RWPE2 (cell line): ENCODE measurements at regions not wholly inside any gene's neighbourhood (a gene's known extent, or its start where the extent isn't known, plus 50 kb on each side); places are given as distances from the start of the nearest gene placed in this dataset.
"Not testable (repeated sequence)": the region's sequence is repeated elsewhere in the genome, so short reads cannot be mapped to it uniquely, and the experiment has no call there.

ENCODE experiments used
- ATAC-seq: fragments of 200-7000 bp; cut with Tn5 transposase; 3 replicates; pipeline ENCODE4 v1.9.1; 2021; ENCODE audit warnings: low read depth
- DNase-seq: peaks from one replicate; pipeline ENCODE4 v3.0.0-alpha.2; 2020; ENCODE audit warnings: low spot score
- H3K27ac ChIP-seq: fragments of 450-650 bp; 2 replicates; pipeline ENCODE4 v1.5.1; 2017; ENCODE audit warnings: mild to moderate bottlenecking; ENCODE audit not compliant: poor library complexity, severe bottlenecking
- H3K27me3 ChIP-seq: fragments of 250-450 bp; sonication (Bioruptor Pico); 2 replicates; pipeline ENCODE4 v1.5.1; 2021; ENCODE audit warnings: mild to moderate bottlenecking, moderate library complexity; ENCODE audit not compliant: insufficient read depth, poor library complexity, severe bottlenecking
- H3K36me3 ChIP-seq: fragments of 250-450 bp; sonication (Bioruptor Pico); 2 replicates; pipeline ENCODE4 v1.5.1; 2020; ENCODE audit warnings: low read depth, mild to moderate bottlenecking, moderate library complexity
- H3K4me1 ChIP-seq: fragments of 250-450 bp; sonication (Bioruptor Pico); 2 replicates; pipeline ENCODE4 v1.5.1; 2021; ENCODE audit warnings: mild to moderate bottlenecking, moderate library complexity; ENCODE audit not compliant: insufficient read depth, poor library complexity, severe bottlenecking
- H3K4me3 ChIP-seq: fragments of 250-450 bp; sonication (Bioruptor Pico); 2 replicates; pipeline ENCODE4 v1.5.1; 2021; ENCODE audit warnings: mild to moderate bottlenecking, moderate library complexity; ENCODE audit not compliant: severe bottlenecking
- H3K9me3 ChIP-seq: fragments of 250-450 bp; sonication (Bioruptor Pico); 2 replicates; pipeline ENCODE4 v1.5.1; 2021; ENCODE audit warnings: mild to moderate bottlenecking, moderate library complexity; ENCODE audit not compliant: severe bottlenecking
- TF ChIP-seq, protein P1 (sequence below): fragments of 450-650 bp; IDR thresholded peaks from one replicate; pipeline ENCODE4 v1.5.1; 2017; ENCODE audit warnings: mild to moderate bottlenecking, moderate library complexity; ENCODE audit not compliant: poor library complexity, severe bottlenecking

DNA sequence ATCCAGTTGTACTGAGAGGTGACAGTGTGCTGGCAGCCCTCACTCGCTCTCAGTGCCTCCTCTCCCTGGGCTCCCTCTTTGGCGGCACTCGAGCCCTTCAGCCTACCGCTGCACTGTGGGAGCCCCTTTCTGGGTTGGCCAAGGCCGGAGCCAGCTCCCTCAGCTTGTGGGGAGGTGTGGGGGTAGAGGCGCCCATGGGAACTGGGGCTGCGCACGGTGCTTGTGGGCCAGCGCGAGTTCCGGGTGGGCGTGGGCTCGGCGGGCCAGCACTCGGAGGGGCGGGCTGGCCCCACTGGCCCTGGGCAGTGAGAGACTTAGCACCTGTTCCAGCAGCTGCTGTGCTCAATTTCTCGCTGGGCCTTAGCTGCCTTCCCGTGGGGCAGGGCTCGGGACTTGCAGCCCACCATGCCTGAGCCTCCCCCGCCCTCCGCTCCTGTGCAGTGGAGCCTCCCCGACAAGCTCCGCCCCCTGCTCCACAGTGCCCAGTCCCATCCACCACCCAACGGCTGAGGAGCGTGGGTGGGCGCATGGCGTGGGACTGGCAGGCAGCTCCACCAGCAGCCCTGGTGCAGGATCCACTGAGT, 342.2 kb upstream of the ZNF608 start:
- Histone ChIP-seq H3K27me3 (no peaks in the 10 kb centered on the region), H3K4me3 (no peak overlapping the region), H3K36me3 (no peaks in the 10 kb centered on the region), H3K4me1 (peaks cover 15% of the 10 kb centered on the region), H3K27ac (no peak overlapping the region), H3K9me3 (no peaks in the 10 kb centered on the region)
- DNase-seq, result no peak
- TF ChIP-seq, protein P1, sequence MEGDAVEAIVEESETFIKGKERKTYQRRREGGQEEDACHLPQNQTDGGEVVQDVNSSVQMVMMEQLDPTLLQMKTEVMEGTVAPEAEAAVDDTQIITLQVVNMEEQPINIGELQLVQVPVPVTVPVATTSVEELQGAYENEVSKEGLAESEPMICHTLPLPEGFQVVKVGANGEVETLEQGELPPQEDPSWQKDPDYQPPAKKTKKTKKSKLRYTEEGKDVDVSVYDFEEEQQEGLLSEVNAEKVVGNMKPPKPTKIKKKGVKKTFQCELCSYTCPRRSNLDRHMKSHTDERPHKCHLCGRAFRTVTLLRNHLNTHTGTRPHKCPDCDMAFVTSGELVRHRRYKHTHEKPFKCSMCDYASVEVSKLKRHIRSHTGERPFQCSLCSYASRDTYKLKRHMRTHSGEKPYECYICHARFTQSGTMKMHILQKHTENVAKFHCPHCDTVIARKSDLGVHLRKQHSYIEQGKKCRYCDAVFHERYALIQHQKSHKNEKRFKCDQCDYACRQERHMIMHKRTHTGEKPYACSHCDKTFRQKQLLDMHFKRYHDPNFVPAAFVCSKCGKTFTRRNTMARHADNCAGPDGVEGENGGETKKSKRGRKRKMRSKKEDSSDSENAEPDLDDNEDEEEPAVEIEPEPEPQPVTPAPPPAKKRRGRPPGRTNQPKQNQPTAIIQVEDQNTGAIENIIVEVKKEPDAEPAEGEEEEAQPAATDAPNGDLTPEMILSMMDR, result no peak
- ATAC-seq, result no peak

DNA sequence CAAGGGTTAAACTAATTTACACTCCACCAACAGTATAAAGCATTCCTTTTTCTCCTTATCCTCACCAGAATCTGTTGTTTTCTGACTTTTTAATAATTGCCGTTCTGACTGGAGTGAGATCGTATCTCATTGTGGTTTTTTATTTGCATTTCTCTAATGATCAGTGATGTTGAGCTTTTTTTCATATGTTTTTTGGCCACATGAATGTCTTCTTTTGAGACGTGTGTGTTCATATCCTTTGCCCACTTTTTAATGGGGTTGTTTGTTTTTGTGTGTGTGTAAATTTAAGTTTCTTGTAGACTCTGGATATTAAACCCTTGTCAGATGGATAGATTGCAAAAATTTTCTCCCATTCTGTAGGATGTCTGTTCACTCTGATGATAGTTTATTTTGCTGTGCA, 345.7 kb upstream of the ZNF608 start:
- peaks cover 11% of the 10 kb centered on the region for H3K4me1 ChIP-seq
- not testable (repeated sequence) for DNase-seq, H3K9me3 ChIP-seq, H3K36me3 ChIP-seq, H3K4me3 ChIP-seq, H3K27me3 ChIP-seq, ATAC-seq, H3K27ac ChIP-seq

DNA sequence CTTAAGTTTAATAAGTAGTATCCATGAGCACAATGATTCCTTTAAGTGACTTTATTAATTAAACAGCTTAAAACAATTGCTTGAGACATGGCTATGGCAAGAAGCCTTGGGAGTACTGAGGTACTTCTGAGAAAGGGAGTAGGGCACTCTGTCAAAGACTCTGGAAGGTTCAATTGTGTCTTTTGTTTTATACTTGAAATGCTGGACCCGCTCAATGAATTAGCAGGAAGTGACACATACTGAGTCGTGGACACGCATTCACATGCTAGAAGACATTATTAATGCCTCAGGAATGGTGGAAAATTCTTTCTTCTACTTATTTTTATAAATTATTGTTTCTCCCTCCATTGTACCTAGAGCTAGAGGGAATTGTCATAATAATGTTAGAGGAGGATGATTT, 347.3 kb upstream of the ZNF608 start:
- Histone ChIP-seq H3K27ac (peak overlapping the region; percentile 89), H3K27me3 (no peaks in the 10 kb centered on the region), H3K36me3 (0 out of 2 replicates have a peak, but pooled peaks cover 3% of the 10 kb centered on the region), H3K4me1 (peaks cover 24% of the 10 kb centered on the region), H3K4me3 (no peak overlapping the region), H3K9me3 (peaks cover 6% of the 10 kb centered on the region)
- TF ChIP-seq, protein P1, result no peak
- ATAC-seq (peak; percentile 99), DNase-seq (no peak)

DNA sequence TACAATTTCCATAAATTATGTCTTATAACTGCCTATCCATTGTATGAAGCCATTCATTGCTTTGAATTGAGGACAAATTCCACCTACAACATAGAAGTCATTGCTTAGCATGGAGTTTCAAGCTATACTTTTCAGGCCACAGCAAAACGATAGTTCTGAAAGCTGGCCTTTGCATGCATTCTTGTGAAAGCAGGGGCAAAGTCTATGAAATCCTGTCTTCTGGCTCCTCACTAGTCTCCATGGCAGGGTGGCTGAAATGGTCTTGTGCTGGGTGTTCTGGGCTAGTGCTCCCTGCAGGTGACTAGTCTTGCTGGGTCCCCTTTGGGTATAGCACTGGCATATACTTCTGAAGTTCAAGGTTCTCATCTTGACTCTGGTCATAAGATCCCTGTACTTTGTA, 353.9 kb upstream of the ZNF608 start:
- H3K27me3 ChIP-seq, result no peaks in the 10 kb centered on the region
- H3K4me3 ChIP-seq, result no peak overlapping the region
- DNase-seq (no peak), ATAC-seq (no peak)
- H3K4me1 ChIP-seq, result peaks cover 13% of the 10 kb centered on the region
- TF ChIP-seq, protein P1, result no peak
- no peak overlapping the region for H3K27ac ChIP-seq
- H3K36me3 ChIP-seq, result 0 out of 2 replicates have a peak, but pooled peaks cover under 1% of the 10 kb centered on the region
- H3K9me3 ChIP-seq, result peaks cover 6% of the 10 kb centered on the region

DNA sequence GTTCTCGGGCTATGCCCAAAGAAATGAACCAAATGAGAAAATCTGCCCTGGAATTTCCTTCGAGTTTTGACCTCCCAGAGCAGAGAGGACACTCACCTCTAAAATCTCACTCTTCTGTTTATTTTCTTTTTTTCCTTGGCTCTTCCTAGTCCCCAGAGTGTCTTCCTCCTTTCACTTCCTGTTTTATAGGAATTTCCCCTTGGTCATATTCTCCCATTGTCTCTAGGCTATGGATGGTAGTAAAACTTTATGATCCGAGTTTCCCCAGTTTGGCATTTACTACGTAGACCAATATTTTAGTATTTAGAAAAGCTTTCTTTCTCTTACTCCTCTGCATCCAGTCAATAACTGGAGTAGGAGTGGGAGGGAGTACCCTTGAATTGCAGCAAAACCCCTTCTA, 354.5 kb upstream of the ZNF608 start:
- DNase-seq, result no peak
- Histone ChIP-seq H3K4me3 (no peak overlapping the region), H3K27ac (no peak overlapping the region), H3K4me1 (peaks cover 13% of the 10 kb centered on the region), H3K36me3 (no peaks in the 10 kb centered on the region), H3K27me3 (no peaks in the 10 kb centered on the region), H3K9me3 (peaks cover 3% of the 10 kb centered on the region)
- no peak for ATAC-seq
- TF ChIP-seq, protein P1, result no peak
